ENCODE measurements at regions not wholly inside any gene's neighbourhood (a gene's known extent, or its start where the extent isn't known, plus 50 kb on each side); places are given as distances from the start of the nearest gene placed in this dataset.

DNA sequence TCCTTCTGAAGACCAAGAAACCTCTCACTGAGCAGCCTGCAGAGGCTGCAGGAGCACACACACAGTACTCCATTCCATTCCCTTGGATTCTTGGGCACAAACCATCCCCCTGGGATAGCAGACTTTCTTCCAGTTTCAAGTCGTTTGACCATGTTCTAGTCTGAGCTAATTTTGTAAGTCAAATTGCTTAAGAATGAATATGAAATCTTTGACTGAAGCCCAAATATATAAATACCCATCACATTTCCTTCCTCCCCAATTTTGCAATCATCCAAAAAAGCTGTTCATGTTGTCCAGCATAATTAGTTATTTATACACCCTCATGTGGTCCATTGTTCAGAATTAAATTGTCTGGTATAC is 231.2 kb upstream of the TPRG1 start:
- DNase-seq = no peak

DNA sequence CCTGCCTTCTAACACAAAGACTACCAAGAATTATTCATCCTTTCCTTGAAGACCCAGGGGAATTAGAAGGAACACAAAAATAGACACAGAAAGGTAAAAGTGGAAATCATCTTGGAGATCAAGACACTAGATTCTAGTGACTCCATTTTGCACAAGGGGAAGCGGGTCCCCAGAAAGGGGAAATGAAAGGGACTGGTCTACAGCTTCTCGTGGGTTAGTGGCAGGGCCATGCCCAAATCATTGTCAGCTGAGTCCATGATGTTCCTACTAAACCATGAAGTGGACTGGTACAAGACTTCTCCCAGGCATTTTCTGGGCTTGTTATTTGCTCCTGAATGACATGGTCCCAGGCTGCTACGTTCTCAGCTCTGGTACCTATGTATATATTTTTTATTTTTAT is 230.7 kb upstream of the TPRG1 start:
- DNase-seq = no peak

DNA sequence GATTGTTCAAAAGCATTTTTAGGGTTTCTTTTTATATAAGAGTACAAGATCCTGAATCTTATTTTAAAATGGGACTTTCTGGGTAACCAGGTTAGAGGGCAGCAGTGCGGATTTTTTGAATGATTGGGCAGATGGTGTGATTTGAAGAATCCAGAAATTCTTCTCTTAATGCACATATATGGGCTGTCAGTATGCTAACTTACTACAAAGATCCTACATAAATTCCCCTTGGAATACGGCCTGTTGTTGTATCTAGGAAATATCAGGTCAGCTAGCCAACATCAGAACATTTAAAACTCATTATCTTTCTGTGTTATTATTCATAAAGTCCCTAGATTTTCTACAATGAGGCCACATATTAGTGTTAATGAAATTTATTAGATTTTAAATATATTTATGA is 229.6 kb upstream of the TPRG1 start:
- DNase-seq = no peak

DNA sequence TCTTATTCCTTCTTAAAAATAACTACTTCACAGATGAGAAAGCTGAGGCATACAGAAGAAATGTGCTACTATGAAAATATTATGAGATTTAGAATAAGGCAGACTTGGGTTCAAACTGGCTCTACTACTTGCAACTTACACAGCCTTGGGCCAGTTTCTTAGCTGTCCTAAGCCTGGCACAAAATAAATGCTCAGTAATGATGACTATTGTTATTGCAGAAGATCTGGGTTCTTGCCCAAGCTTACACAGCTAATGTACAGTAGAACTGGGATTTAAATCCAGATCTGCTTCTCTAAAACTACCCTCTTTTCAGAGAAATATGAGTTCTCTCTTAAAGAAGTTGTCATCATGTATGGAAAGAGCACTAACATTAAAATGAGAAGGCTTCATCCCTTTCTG is 228.2 kb upstream of the TPRG1 start:
- no peak for DNase-seq

DNA sequence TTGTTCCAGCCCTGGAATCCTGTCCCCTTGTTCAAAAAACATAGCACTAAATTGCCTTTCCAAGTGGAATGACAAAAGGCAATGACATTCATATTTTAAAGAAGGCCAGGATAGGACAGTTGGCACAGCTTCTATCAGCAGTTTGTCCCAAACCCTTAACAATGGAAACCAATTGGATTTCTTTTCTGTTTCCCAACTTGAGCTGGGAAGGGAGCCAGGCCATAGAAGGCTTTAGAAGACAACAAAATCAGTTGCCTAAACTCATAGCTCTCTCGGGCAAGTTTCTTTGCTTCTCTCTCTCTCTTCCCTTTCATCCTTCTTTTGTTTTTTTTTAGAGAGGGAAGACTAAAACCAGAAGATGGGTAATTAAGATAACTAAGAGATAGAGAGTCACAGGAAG is 227.7 kb upstream of the TPRG1 start:
- no peak for DNase-seq

DNA sequence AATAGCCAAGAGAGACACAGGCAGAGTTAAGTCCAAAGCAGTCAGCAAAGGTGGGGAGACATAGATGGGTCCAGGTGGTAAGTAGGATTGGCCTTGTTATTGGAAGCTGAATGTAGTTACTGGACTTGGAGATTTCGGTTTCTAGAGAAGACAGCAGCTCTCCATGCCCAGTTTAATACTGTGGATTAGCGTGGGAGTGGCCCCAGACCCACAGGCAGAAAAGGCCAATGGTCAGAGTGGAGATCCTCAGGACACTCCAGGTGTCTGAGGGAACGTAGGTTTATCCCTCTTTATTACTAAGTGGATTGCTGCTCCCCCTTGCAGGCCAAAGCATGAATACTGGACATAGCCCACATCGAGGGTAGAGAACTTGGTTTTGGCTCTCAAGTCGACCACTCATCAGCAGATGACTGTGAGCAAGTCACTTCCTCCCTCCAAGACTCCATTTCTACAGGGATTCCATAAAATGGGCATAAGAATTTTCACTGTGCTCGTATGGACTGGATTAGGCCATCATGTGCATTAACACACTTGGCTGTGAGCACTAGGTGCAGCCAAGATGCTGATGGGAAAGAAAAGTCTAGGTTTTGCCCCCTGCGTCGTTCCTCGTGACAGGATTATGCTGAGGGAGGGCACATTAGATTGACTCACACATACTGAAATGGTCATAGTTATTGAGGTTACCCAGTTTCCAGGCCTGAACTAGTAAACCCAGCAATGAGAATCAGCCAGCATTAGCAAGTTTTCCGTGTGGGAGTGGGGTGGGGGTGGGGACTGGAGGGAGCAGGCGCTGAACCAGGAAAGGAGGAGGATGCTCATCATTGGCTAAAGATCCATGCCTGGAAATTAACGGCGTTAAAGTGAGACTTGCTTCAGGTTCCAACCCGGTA is 225.2 kb upstream of the TPRG1 start:
- no peak for DNase-seq

DNA sequence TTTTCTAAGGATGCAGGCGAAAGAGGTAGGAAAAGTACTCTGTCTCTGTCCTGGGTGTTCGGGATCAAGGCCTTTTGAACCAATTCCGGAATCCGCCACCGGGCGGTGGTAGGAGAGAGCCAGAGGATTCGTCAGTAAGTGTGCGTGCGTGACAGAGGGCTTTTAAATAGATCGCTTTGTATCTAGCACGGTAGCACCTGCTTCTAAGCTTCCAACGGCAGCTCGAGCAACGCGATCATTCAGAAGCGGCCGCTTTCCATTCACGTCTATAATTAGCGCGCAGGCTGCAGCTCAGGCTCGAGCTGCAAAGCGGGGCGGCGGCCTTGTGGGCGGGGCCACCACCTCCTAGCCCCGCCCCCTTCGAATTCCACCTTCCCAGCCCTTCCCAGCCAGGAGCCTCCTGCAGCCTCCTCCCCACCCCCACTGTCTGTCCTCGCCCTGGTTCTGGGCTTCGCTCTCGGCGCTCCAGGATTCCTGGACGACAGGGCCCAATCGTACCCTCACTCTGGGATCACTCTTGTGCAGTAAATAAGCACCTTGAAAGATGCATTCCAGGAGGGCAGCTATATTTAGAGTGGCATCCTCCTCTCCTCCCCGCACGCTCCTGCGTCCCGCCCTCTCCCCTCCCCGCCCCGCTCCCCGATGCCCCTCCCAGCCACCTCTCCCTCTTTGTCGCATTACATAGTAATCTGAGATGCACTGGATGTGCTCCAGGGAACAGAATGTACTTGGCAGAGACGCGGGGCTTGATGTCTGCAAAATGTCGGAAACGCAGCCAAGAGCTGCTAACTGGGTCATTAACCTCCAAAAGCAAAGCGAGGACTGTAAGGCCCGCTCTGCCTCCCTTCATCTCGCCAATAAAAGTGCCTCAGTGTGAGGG is 224.1 kb upstream of the TPRG1 start:
- peak; percentile 97 for DNase-seq

DNA sequence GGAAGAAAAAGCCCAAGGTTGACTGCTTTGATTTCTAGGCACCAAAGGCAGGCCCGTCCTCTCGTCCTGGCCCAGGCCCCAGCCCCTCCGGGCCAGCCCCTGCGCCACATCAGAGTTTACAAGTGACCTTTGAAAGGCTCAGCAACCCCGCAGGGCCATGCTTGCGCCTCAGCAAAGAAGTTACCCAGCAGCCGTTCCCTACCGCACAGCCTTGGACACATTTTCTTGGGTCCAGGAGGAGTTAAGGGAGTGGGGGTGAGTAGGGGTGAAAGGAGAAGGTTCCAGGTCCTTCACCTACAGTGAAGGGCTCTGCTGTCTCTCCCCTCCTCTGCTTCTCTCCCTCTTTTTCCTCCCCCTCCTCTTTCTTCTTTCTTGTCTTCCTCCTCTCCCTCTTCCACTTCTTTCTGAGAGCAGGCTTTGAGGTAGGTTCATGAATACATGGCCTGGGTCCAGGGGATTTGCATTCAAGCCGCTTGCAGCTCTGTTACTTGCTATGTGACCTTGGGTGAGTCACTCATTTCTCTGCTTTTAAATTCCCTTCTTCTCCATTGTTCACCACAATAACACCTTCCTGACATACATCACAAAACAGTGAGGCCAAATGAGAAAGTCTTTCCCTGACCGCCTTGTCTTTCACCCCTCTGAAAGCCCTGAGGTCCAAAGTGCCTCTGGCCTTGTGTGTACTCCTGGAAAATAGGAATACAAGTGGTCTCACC is 223.3 kb upstream of the TPRG1 start:
- no peak for DNase-seq

DNA sequence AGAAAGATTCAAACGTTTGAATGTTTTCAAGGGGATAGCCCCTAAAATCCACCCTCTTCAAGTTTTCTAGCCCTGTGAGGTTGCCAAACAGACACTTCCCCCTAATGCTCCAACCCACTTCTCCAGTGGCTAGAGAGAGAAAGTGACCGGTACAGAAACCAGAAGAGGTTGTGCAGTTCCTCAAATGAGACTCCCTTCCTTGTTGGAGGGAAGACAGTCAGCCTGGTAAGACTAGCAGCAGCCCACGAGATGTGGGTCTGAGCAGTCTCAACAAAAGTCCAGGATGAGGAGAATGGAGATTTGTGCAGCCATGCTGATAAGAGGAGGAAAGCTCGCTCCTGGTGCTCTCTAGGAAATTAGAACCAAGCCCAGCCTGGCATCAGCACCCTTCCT is 222.8 kb upstream of the TPRG1 start:
- no peak for DNase-seq

DNA sequence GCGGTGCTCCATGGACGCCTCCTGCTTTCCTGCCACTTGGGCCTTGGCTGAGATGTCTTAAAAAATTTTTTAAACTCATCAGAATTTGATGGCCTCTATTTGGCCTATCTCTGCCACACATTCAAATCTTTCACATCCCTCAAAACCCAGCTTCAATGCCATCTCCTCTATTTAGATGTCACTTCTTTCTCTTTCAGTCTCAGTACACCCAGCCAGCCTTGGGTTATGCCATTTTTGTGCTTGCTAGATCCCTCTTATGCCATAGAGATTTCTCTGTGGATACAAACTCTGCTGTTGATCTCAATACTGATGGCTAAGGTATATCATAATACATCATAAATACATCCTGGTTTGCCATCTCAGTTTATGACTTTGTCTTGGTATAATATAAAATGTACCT is 222.3 kb upstream of the TPRG1 start:
- DNase-seq = no peak

DNA sequence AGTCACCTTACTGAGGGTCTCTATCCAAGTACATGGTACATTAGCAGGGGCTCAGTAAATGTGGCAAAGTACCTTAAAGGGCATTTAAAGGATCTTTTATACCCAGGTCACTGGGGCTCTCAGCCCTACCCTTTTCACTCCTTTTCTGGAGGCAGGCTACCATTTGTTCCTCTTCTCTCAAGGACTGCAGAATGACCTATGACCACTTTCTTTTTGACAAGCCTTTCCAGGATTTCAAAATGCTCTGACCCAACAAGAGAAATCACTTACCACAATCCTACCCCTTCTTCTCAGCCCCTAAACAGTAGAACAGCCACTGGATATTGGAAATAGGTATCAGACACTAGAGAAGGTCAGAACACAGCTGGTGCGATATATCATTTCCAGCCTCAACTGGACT is 221.8 kb upstream of the TPRG1 start:
- DNase-seq = no peak

DNA sequence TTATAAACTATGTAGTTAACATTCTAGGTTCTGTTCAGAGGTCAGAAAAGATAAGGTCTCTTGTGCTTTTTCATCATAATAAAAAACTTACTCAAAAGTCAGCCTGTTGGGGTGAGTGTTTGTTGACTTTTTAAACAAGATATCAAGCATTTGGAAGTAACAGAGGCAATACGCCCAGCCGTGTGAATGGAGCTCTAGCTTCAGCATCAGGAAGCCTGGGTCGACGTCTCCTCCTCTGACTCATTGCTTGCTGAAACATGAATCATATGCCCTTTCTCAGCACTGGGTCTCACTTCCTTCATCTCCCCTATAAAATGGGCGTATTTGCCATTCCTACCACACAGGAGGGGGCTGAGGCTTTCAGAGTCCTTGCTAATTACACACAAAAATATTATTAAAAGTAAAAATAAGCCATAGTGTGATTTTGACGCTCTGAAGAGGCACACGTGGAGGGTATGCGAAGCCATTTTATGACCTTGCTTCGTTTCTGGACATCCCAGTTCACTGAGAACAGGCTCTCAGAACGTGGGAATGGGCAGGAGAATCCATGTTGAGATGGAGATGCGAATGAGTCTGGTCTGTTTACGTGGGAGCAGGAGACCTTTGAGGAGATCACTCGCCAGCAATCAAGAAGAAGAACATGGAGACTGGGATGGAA is 220.8 kb upstream of the TPRG1 start:
- DNase-seq = no peak

DNA sequence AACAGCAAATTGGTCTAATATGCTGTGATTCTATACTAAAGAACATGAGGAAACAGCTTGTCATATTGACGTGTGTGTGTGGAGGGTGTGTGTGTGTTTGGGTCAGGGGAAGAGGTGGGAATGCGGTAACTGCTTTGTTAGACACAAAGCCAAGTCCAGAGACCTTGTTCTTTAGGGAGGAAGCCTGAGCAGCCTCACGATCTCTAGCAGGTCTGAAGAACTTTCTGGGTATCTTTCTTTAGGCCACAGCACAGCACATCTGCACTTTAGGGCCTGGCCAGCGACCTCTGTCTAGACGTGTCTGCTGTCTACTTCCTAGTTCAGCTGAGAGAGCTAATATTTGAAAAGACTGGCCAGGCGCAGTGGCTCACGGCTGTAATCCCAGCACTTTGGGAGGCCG is 220.0 kb upstream of the TPRG1 start:
- DNase-seq = no peak

DNA sequence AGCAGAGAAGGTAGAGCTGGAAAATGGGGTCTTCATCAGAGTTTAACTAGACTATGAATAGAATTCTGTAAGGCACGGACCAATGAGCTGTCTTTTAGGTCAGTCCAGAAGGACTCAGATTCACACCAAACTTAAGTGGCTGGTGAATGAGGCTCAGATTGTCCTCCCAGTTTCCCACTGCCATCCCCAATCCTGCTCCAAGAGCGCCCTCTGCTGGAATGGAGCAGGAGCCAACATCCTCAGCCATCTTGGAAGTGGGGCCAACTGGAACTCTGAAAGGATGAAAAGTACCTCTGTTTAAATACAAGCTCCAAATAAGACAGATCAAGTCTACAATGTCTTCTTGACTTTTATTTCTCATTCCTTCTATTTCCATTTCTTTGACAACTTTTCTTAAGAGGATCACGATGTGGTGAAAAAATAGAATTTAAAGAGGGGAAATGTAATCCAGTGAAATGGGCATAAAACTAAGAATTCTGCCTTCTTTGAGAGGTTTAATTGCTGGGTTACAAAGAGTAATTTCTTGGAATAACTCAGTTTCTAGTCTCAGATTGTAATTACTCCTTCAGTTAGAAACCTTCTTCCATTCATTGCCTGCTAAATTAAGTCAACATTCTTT is 217.1 kb upstream of the TPRG1 start:
- peak; percentile 91 for DNase-seq

DNA sequence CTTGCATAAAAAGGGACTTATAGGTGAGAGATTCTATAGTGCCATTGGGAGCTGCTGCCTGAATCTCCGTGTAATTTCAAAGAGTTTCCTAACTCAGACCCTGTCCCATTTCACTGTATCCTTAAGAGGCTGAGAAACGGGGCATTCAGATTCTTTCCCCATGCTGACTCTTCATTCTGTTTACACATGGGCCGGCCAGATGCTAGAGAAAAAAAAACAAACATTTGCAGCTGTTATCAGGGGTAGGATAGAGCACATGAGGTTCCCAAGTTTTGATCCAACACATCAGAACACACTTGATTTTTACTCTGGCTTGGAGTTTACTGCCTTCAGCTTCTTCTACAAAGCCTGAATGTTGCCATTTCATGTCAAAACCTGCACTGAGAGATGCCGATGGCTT is 215.9 kb upstream of the TPRG1 start:
- DNase-seq = no peak

DNA sequence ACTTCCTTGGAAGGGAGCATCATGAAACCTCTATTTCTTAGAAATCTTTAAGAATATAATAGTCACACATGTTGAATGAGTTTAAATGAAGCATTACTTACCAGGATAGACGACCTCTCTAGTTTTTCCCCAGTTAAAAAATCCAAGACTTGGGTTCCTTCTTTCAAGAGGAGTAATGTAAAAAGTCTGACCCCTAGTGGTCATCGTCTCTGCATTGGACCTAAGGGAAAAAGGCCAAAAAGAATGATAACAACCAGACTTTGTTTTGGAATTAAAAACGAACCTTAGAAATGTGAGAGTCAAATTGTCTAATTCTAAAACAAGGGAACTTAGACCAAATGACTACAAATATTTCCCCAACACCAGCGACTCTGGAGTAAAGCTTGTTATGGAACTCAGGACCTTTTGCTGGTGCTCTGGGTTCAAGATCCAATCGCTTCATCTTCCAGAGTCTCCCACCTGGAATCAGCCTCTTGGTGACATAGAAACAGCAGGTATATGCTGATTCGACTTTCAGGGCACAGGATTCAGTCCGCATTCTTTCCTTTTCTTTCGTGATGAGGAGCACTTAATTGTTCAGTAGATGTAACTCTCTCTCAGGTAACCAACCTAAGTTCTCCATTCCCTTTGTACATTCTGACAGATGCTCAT is 214.8 kb upstream of the TPRG1 start:
- DNase-seq = no peak

DNA sequence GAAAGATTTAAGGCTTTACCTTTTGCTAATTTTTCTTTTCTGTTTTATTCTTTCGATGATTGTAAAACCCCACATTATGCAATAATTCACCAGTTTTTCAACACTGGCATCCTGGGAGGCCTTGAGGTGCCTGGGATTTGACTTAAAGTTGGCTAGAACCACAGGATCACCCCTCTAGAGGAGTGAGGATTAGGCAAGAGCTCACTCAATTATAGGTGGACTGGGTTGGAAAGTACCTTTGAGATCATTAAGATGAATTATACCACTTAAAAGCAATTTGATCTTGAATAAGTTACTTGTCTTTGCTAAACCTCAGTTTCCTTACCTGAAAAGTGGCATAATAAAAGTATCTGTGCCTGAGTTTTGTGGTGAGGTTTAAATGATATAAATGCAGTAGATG is 212.8 kb upstream of the TPRG1 start:
- no peak for DNase-seq

DNA sequence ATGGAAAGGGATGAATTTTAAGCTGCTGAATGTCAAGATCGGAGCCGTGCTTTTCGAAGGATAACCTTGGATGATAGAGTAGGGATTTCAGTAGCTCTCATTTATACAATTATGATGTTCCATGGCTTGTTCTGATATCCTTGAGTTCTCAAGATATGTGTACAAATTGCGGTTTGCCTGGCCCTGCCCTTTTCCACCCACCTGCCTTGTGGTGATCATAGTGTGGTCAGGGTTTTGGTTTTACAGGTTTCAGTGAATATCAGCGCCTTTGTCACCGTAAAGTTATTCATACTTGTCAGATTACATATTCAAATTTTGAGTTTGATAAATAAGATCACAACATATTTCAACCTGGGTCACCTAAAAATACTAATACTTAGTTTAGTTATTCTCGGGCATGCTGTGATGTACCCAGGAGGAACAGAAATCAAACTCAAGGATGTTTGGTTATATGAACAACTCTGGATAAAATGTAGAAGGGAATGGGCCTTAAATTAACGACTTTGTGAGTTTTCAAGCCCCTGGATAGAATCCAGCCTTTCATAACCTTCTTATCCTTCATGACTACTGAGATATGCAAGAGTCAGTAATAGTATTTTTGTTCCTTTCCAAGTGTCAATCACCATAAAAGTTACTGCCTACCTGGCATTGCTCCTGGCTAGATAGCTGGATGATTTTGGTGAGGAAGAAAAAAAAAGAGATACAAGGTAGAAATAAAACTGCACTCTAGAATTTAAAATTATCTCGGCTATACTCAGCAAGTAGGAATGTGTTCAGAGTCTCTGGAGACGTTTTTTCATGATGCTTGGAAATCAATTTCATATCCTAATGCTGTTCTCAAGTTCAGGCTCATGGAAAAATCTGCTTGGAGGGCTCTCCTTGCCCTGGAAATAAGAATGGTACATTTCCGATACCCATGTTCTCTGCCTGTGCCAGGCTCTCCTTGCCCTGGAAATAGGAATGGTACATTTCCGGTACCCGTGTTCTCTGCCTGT is 209.2 kb upstream of the TPRG1 start:
- no peak for DNase-seq

DNA sequence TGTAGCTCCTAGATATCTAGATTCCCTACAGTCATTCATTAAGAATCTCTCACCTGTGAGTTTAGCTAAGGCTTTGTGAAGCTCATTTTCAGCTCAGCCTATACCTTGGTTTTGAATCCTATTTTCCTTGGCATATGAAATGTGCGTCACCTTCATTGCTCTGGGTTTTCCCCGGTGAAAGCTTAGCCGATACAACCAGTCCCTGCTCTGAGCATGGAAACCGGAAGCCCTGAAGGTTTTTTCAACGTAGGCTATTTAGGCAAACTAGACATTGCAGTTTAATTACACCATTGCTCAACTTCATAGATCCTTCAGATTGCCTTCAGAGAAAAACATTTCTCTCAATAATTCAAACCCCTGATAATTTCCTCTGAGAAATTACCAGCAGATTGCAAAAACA is 206.8 kb upstream of the TPRG1 start:
- no peak for DNase-seq

DNA sequence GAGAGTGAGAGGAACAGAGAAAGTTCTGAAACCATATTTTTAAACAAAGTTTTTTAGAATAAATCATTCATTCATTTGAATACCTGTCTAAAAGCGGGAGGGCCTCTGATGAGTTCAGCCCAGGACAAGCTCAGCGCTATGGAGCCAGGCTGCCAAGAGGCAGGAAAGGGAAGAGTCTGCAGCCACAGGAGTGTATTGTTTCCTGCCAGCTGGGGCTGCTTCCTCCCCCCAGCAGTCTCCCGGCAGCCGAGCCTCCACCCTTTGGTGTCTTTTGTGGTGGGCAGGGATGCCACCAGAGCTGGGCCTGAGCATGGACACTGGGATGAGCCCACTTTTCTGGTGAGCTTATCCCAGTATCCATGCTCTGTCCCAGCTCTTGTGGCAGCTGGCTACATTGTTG is 199.5 kb upstream of the TPRG1 start:
- DNase-seq = no peak
